H1 (cell line): ENCODE measurements at regions not wholly inside any gene's neighbourhood (a gene's known extent, or its start where the extent isn't known, plus 50 kb on each side); places are given as distances from the start of the nearest gene placed in this dataset.

Experiments used
- EZH2 ChIP-seq: fragments of 200-600 bp; sonication (generic); IDR thresholded peaks from 2 replicates; pipeline ENCODE4 v1.7.1; 2012; ENCODE audit warnings: low read depth, mild to moderate bottlenecking, moderate library complexity, low read length, inconsistent platforms; ENCODE audit not compliant: severe bottlenecking
- JUN ChIP-seq: IDR thresholded peaks from 2 replicates; pipeline ENCODE4 v1.6.1; 2011; ENCODE audit warnings: low read depth, mild to moderate bottlenecking, improper control_type of control experiment, low read length
- POLR2A ChIP-seq, 2 experiments: IDR thresholded peaks; 1 replicate in 1 of 2; 2 replicates in 1 of 2; pipeline ENCODE4 v1.6.1; 2011; ENCODE audit warnings: low read depth in 2 of 2, low read length in 2 of 2, mild to moderate bottlenecking in 2 of 2; ENCODE audit errors: control extremely low read depth in 1 of 2
- YY1 ChIP-seq: IDR thresholded peaks from 2 replicates; pipeline ENCODE4 v1.6.1; 2011; ENCODE audit warnings: low read depth, mild to moderate bottlenecking, low read length
- ZNF274 ChIP-seq: IDR thresholded peaks from 2 replicates; pipeline ENCODE4 v1.7.0; 2012; ENCODE audit warnings: low read length, borderline replicate concordance; ENCODE audit errors: extremely low read depth

DNA sequence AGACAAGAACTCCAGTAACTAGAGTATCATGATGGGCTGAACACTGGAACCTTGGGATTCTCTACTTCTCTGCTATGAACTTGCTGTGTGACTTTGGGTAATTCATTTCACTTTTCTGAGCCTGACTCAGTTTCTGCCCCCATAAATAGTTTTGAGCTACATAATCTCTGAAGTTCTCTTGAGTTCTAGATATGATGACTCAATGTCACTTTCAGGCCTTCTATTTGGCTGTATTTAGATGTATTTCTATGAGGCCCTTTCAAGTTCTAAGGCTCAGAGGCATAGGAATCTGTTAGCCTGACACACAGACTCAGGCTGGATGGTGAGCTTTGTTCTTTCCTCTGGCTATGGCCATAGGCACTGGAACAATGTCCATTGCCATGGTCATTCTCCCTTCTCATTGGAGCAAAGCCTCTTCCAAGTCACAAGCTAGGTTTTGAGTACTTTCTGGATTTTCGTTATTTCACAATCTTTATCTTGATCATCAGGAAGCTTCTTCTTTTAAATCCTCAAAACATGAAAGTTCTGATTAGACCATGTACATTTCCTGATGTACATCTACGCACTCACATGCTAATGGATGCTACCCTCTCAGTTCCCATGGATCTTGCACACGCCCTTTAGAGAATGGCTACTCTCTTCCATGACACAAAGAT is 101.6 kb downstream of the TES start:
- TF ChIP-seq YY1 (no peak), EZH2 (no peak), ZNF274 (no peak), JUN (no peak), POLR2A (IDR thresholded peaks at IDR 0.05; ENCODE audit: control extremely low read depth in 1 of 2, low read depth in 2 of 2, low read length in 2 of 2) (no peak)
